ENCODE measurements at regions not wholly inside any gene's neighbourhood (a gene's known extent, or its start where the extent isn't known, plus 50 kb on each side); places are given as distances from the start of the nearest gene placed in this dataset.

GRCh38 chr13:80050252-80050651, 290.7 kb downstream of the SPRY2 start:
- Mint-ChIP-seq H3K4me1 (ENCODE audit: low read depth) (peaks cover 33% of the 10 kb centered on the region), H3K27me3 (ENCODE audit: low read depth) (no peaks in the 10 kb centered on the region), H3K27ac (ENCODE audit: unreplicated experiment) (peak overlapping the region; percentile 10), H3K36me3 (ENCODE audit: low read depth) (no peaks in the 10 kb centered on the region), H3K4me3 (ENCODE audit: unreplicated experiment) (no peak overlapping the region), H3K9me3 (ENCODE audit: low read depth) (no peaks in the 10 kb centered on the region)
- DNase-seq (ENCODE audit: low spot score): no peak
- TF ChIP-seq, protein P1, sequence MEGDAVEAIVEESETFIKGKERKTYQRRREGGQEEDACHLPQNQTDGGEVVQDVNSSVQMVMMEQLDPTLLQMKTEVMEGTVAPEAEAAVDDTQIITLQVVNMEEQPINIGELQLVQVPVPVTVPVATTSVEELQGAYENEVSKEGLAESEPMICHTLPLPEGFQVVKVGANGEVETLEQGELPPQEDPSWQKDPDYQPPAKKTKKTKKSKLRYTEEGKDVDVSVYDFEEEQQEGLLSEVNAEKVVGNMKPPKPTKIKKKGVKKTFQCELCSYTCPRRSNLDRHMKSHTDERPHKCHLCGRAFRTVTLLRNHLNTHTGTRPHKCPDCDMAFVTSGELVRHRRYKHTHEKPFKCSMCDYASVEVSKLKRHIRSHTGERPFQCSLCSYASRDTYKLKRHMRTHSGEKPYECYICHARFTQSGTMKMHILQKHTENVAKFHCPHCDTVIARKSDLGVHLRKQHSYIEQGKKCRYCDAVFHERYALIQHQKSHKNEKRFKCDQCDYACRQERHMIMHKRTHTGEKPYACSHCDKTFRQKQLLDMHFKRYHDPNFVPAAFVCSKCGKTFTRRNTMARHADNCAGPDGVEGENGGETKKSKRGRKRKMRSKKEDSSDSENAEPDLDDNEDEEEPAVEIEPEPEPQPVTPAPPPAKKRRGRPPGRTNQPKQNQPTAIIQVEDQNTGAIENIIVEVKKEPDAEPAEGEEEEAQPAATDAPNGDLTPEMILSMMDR (IDR thresholded peaks at IDR 0.05): no peak

DNA sequence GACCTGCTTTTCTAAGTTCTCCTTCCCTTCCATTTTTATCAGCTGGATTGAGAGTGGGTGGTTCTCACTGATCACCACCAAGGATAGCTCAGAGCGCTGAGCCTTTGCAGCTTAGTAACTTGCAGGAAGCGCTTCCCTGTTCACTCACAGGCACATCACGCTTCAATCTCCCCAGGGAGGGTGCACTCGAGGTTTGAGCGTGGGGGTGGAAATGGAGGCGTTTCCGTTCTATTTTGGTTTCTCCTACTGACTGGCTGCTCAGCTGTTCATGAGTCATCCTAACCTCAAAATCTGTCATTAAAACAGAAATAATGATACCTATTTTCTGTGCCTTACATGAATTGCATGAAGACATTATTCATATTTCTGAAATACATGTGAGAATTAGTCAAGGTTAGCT, 292.1 kb downstream of the SPRY2 start:
- Mint-ChIP-seq H3K9me3 (ENCODE audit: low read depth) (no peaks in the 10 kb centered on the region), H3K27me3 (ENCODE audit: low read depth) (no peaks in the 10 kb centered on the region), H3K4me1 (ENCODE audit: low read depth) (peaks cover 33% of the 10 kb centered on the region), H3K4me3 (ENCODE audit: unreplicated experiment) (peak overlapping the region; percentile 22), H3K27ac (ENCODE audit: unreplicated experiment) (peak overlapping the region; percentile 83), H3K36me3 (ENCODE audit: low read depth) (no peaks in the 10 kb centered on the region)
- TF ChIP-seq, protein P1 (IDR thresholded peaks at IDR 0.05): no peak
- DNase-seq (ENCODE audit: low spot score): no peak

DNA sequence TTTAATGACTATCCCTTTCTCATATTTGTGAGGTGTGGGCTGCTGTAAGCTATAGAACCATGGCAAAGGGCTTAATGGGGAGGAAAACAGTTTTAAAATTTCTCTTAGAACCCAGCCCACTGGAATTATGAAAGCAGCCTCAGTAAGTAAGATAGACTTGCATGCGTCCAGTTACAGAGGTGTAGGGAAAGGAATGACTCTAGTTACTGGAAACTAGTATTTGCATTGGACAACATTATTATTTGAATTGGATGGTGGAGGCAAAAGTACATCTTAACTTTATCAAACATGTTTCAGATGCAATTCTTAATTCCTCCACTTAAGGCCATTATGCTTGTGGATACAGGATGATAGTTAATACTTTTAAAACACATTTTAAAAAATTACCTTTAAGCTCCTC, 292.9 kb downstream of the SPRY2 start:
- Mint-ChIP-seq H3K36me3 (ENCODE audit: low read depth) (no peaks in the 10 kb centered on the region), H3K27ac (ENCODE audit: unreplicated experiment) (no peak overlapping the region), H3K9me3 (ENCODE audit: low read depth) (no peaks in the 10 kb centered on the region), H3K4me3 (ENCODE audit: unreplicated experiment) (no peak overlapping the region), H3K27me3 (ENCODE audit: low read depth) (no peaks in the 10 kb centered on the region), H3K4me1 (ENCODE audit: low read depth) (peaks cover 33% of the 10 kb centered on the region)
- no peak for DNase-seq (ENCODE audit: low spot score)
- TF ChIP-seq, protein P1 (IDR thresholded peaks at IDR 0.05): no peak

DNA sequence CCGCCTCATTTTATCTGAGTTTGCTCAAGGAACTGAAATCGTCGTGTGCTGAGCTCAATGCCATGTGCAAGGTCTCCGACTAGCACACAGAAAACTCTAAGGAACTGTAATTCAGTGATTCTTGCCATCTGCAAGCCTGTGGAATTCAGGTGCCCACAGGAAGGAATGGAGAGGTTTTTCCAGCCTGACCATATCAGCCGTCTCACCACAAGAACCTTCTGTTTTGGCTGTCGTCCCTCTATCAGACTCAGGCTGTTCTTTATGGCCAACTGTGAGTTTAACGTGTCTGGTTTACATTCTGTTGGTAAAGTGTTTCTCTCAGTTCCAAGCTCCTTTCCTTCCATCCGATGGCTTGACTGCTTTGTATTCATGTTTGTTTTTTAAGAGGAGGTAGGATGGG, 293.5 kb downstream of the SPRY2 start:
- H3K4me3 Mint-ChIP-seq (ENCODE audit: unreplicated experiment): no peak overlapping the region
- no peaks in the 10 kb centered on the region for H3K9me3 Mint-ChIP-seq (ENCODE audit: low read depth)
- DNase-seq (ENCODE audit: low spot score): no peak
- TF ChIP-seq, protein P1 (IDR thresholded peaks at IDR 0.05): no peak
- H3K27me3 Mint-ChIP-seq (ENCODE audit: low read depth): no peaks in the 10 kb centered on the region
- no peaks in the 10 kb centered on the region for H3K36me3 Mint-ChIP-seq (ENCODE audit: low read depth)
- peak overlapping the region; percentile 50 for H3K27ac Mint-ChIP-seq (ENCODE audit: unreplicated experiment)
- H3K4me1 Mint-ChIP-seq (ENCODE audit: low read depth): peaks cover 33% of the 10 kb centered on the region

- TF ChIP-seq, protein P1 (IDR thresholded peaks at IDR 0.05): no peak
- no peak overlapping the region for H3K4me3 Mint-ChIP-seq (ENCODE audit: unreplicated experiment)
- H3K27ac Mint-ChIP-seq (ENCODE audit: unreplicated experiment): peak overlapping the region; percentile 65
- peaks cover 22% of the 10 kb centered on the region for H3K4me1 Mint-ChIP-seq (ENCODE audit: low read depth)
- no peaks in the 10 kb centered on the region for H3K9me3 Mint-ChIP-seq (ENCODE audit: low read depth)
- no peaks in the 10 kb centered on the region for H3K27me3 Mint-ChIP-seq (ENCODE audit: low read depth)
- no peaks in the 10 kb centered on the region for H3K36me3 Mint-ChIP-seq (ENCODE audit: low read depth)
- no peak for DNase-seq (ENCODE audit: low spot score)
These were observed 300.0 kb downstream of the SPRY2 start for GRCh38 chr13:80040981-80041317.
